ENCODE measurements at regions not wholly inside any gene's neighbourhood (a gene's known extent, or its start where the extent isn't known, plus 50 kb on each side); places are given as distances from the start of the nearest gene placed in this dataset.

DNA sequence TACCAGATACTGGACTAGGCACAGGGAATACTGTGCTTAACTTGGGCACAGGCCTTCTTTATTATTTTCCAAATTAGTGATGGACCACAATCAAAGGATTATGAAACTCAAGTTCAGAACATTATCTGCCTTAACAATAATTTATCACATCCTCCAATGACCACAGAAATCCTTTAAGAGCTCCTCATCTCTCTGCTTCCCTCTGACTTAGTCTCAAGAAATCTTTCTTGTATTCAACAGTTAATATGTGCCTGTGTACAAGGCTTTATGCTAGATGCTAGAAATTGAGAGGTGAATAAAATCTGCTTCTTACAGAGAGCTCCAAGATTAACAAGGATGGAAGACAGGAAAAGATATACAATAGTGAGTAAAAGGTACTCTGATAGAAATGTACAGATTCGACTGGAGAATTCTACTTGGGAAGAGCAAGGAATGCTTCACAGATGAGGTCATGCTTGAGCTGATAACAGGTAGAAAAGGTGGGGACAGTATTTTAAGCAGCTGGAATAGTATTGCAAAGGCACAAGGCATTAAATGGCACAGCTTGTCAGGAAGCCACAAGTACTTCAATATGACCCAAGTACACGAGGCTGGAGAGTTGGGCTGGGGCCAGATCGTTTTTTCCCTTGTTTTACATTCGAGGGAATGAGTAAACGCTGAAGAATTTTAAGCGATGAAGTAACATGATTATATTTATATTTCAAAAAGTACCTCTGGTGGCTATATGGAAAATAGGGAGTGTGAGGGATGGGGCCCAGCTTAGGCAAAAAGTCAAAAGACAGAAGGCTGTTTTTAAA, 55.1 kb upstream of the ARID2 start:
- TF ChIP-seq, protein P1, sequence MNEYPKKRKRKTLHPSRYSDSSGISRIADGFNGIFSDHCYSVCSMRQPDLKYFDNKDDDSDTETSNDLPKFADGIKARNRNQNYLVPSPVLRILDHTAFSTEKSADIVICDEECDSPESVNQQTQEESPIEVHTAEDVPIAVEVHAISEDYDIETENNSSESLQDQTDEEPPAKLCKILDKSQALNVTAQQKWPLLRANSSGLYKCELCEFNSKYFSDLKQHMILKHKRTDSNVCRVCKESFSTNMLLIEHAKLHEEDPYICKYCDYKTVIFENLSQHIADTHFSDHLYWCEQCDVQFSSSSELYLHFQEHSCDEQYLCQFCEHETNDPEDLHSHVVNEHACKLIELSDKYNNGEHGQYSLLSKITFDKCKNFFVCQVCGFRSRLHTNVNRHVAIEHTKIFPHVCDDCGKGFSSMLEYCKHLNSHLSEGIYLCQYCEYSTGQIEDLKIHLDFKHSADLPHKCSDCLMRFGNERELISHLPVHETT (tag by site-specific recombination; IDR thresholded peaks at IDR 0.05) = no peak
- TF ChIP-seq ZEB2 (tag by site-specific recombination; IDR thresholded peaks at IDR 0.05) (0 out of 2 replicates have a peak, but pooled peaks have one; percentile 24), ZNF626 (tag by site-specific recombination; IDR thresholded peaks at IDR 0.05) (no peak), MEIS1 (CRISPR knock-in tag; IDR thresholded peaks at IDR 0.05; ENCODE audit: borderline replicate concordance) (no peak), ZBTB20 (tag by site-specific recombination; IDR thresholded peaks at IDR 0.05) (no peak), TCF7L2 (IDR thresholded peaks at IDR 0.05; ENCODE audit: borderline replicate concordance, low read depth, low read length) (no peak), ZNF391 (tag by site-specific recombination; IDR thresholded peaks at IDR 0.05; ENCODE audit: borderline replicate concordance, low read depth) (no peak), ZNF248 (tag by site-specific recombination; IDR thresholded peaks at IDR 0.05) (no peak), ZNF549 (tag by site-specific recombination; IDR thresholded peaks at IDR 0.05) (no peak), ZNF677 (tag by site-specific recombination; IDR thresholded peaks at IDR 0.05) (no peak)
- TF ChIP-seq, protein P2, sequence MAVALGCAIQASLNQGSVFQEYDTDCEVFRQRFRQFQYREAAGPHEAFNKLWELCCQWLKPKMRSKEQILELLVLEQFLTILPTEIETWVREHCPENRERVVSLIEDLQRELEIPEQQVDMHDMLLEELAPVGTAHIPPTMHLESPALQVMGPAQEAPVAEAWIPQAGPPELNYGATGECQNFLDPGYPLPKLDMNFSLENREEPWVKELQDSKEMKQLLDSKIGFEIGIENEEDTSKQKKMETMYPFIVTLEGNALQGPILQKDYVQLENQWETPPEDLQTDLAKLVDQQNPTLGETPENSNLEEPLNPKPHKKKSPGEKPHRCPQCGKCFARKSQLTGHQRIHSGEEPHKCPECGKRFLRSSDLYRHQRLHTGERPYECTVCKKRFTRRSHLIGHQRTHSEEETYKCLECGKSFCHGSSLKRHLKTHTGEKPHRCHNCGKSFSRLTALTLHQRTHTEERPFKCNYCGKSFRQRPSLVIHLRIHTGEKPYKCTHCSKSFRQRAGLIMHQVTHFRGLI (tag by site-specific recombination; IDR thresholded peaks at IDR 0.05) = no peak
- TF ChIP-seq, protein P3, sequence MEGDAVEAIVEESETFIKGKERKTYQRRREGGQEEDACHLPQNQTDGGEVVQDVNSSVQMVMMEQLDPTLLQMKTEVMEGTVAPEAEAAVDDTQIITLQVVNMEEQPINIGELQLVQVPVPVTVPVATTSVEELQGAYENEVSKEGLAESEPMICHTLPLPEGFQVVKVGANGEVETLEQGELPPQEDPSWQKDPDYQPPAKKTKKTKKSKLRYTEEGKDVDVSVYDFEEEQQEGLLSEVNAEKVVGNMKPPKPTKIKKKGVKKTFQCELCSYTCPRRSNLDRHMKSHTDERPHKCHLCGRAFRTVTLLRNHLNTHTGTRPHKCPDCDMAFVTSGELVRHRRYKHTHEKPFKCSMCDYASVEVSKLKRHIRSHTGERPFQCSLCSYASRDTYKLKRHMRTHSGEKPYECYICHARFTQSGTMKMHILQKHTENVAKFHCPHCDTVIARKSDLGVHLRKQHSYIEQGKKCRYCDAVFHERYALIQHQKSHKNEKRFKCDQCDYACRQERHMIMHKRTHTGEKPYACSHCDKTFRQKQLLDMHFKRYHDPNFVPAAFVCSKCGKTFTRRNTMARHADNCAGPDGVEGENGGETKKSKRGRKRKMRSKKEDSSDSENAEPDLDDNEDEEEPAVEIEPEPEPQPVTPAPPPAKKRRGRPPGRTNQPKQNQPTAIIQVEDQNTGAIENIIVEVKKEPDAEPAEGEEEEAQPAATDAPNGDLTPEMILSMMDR (tag by site-specific recombination; IDR thresholded peaks at IDR 0.05) = no peak
- TF ChIP-seq, protein P4, sequence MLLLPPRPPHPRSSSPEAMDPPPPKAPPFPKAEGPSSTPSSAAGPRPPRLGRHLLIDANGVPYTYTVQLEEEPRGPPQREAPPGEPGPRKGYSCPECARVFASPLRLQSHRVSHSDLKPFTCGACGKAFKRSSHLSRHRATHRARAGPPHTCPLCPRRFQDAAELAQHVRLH (tag by site-specific recombination; IDR thresholded peaks at IDR 0.05) = no peak

Data from HEK293 (cell line).